Natural killer cell treated with Interleukin-12 subunit alpha and Interleukin-12 subunit beta and Interleukin-15 and Interleukin-18, amount 100 ng/mL, for 72 hours (primary cell): ENCODE measurements at regions not wholly inside any gene's neighbourhood (a gene's known extent, or its start where the extent isn't known, plus 50 kb on each side); places are given as distances from the start of the nearest gene placed in this dataset.

Experiments
- ATAC-seq, 2 donors: fragments of 150-1000 bp; cut with Tn5 transposase in 1 of 2; sonication (Bioruptor Pico), chemical (Tn5 transposase) in 1 of 2; 2 replicates each; pipeline ENCODE4 v1.10.0; 2021
- DNase-seq: peaks from one replicate; pipeline ENCODE4 v3.0.0; 2022; ENCODE audit warnings: low spot score
- H3K27ac Mint-ChIP-seq, 2 donors: 1 replicate in 1 of 2; 2 replicates in 1 of 2; pipeline ENCODE4 v1.8.0; 2022; ENCODE audit warnings: mixed read lengths in 2 of 2, mild to moderate bottlenecking in 1 of 2, moderate library complexity in 1 of 2
- H3K27me3 Mint-ChIP-seq, 2 donors: 1 replicate in 1 of 2; 2 replicates in 1 of 2; pipeline ENCODE4 v1.8.0; 2022; ENCODE audit warnings: mixed read lengths in 2 of 2
- H3K36me3 Mint-ChIP-seq: one replicate; pipeline ENCODE4 v1.8.0; 2022; ENCODE audit warnings: mixed read lengths
- H3K4me1 Mint-ChIP-seq, 2 donors: 1 replicate in 1 of 2; 2 replicates in 1 of 2; pipeline ENCODE4 v1.8.0; 2022; ENCODE audit warnings: low read depth in 2 of 2, mixed read lengths in 2 of 2, mild to moderate bottlenecking in 1 of 2
- H3K4me3 Mint-ChIP-seq: one replicate; pipeline ENCODE4 v1.8.0; 2022; ENCODE audit warnings: mixed read lengths
- H3K9me3 Mint-ChIP-seq: 2 replicates; pipeline ENCODE4 v1.8.0; 2022; ENCODE audit warnings: mixed read lengths

- Mint-ChIP-seq H3K4me3 (no peak overlapping the region), H3K27ac (no peak overlapping the region), H3K9me3 (peaks cover 20% of the 10 kb centered on the region), H3K4me1 (no peaks in the 10 kb centered on the region), H3K27me3 (no peaks in the 10 kb centered on the region), H3K36me3 (peaks cover 4% of the 10 kb centered on the region)
- ATAC-seq (no peak), DNase-seq (no peak)
These were observed 955.6 kb downstream of the PCDH17 start for GRCh38 chr13:58587183-58587582.

GRCh38 chr13:58592052-58592451, 960.5 kb downstream of the PCDH17 start:
- DNase-seq, result no peak
- H3K27me3 Mint-ChIP-seq, result no peaks in the 10 kb centered on the region
- ATAC-seq, result no peak
- H3K27ac Mint-ChIP-seq, result no peak overlapping the region
- H3K9me3 Mint-ChIP-seq, result peaks cover 17% of the 10 kb centered on the region
- no peaks in the 10 kb centered on the region for H3K4me1 Mint-ChIP-seq
- H3K36me3 Mint-ChIP-seq, result peaks cover 4% of the 10 kb centered on the region
- no peak overlapping the region for H3K4me3 Mint-ChIP-seq

- ATAC-seq, result no peak
- no peak overlapping the region for H3K4me3 Mint-ChIP-seq
- no peaks in the 10 kb centered on the region for H3K4me1 Mint-ChIP-seq
- no peaks in the 10 kb centered on the region for H3K27me3 Mint-ChIP-seq
- peaks cover 4% of the 10 kb centered on the region for H3K36me3 Mint-ChIP-seq
- peaks cover 17% of the 10 kb centered on the region for H3K9me3 Mint-ChIP-seq
- no peak overlapping the region for H3K27ac Mint-ChIP-seq
- no peak for DNase-seq
These were observed 961.2 kb downstream of the PCDH17 start for GRCh38 chr13:58592786-58593185.

GRCh38 chr13:58594747-58595600, 963.4 kb downstream of the PCDH17 start:
- Mint-ChIP-seq H3K9me3 (peaks cover 18% of the 10 kb centered on the region), H3K36me3 (no peaks in the 10 kb centered on the region), H3K27me3 (no peaks in the 10 kb centered on the region), H3K27ac (no peak overlapping the region), H3K4me1 (no peaks in the 10 kb centered on the region), H3K4me3 (no peak overlapping the region)
- ATAC-seq (no peak), DNase-seq (no peak)

GRCh38 chr13:58597552-58597951, 966.0 kb downstream of the PCDH17 start:
- ATAC-seq, result no peak
- Mint-ChIP-seq H3K36me3 (no peaks in the 10 kb centered on the region), H3K4me3 (no peak overlapping the region), H3K27me3 (no peaks in the 10 kb centered on the region), H3K4me1 (no peaks in the 10 kb centered on the region), H3K27ac (no peak overlapping the region), H3K9me3 (peaks cover 22% of the 10 kb centered on the region)
- no peak for DNase-seq

- Mint-ChIP-seq H3K27ac (no peak overlapping the region), H3K27me3 (no peaks in the 10 kb centered on the region), H3K4me3 (no peak overlapping the region), H3K36me3 (no peaks in the 10 kb centered on the region), H3K9me3 (peaks cover 22% of the 10 kb centered on the region), H3K4me1 (no peaks in the 10 kb centered on the region)
- ATAC-seq, result no peak
- no peak for DNase-seq
These were observed 966.7 kb downstream of the PCDH17 start for GRCh38 chr13:58598241-58598640.

- DNase-seq (no peak), ATAC-seq (no peak)
- H3K9me3 Mint-ChIP-seq, result peaks cover 35% of the 10 kb centered on the region
These were observed 979.6 kb downstream of the PCDH17 start for GRCh38 chr13:58611117-58611516.

GRCh38 chr13:58617880-58618665, 986.5 kb downstream of the PCDH17 start:
- Mint-ChIP-seq H3K27me3 (no peaks in the 10 kb centered on the region), H3K27ac (no peak overlapping the region), H3K4me3 (no peak overlapping the region), H3K4me1 (no peaks in the 10 kb centered on the region), H3K9me3 (peaks cover 27% of the 10 kb centered on the region), H3K36me3 (peaks cover 10% of the 10 kb centered on the region)
- DNase-seq (no peak), ATAC-seq (no peak)

More at GRCh38 chr13:58611117-58611516, 979.6 kb downstream of the PCDH17 start:
- H3K4me3 Mint-ChIP-seq, result no peak overlapping the region
- no peak overlapping the region for H3K27ac Mint-ChIP-seq
- H3K27me3 Mint-ChIP-seq, result no peaks in the 10 kb centered on the region
- no peaks in the 10 kb centered on the region for H3K4me1 Mint-ChIP-seq
- peaks cover 17% of the 10 kb centered on the region for H3K36me3 Mint-ChIP-seq

- DNase-seq (no peak), ATAC-seq (no peak)
- peaks cover 6% of the 10 kb centered on the region for H3K36me3 Mint-ChIP-seq
- H3K4me1 Mint-ChIP-seq, result no peaks in the 10 kb centered on the region
- peaks cover 22% of the 10 kb centered on the region for H3K9me3 Mint-ChIP-seq
- no peak overlapping the region for H3K27ac Mint-ChIP-seq
- no peaks in the 10 kb centered on the region for H3K27me3 Mint-ChIP-seq
- H3K4me3 Mint-ChIP-seq, result no peak overlapping the region
These were observed 988.0 kb downstream of the PCDH17 start for GRCh38 chr13:58619396-58620113.

GRCh38 chr13:58620176-58620575, 988.6 kb downstream of the PCDH17 start:
- no peak for ATAC-seq
- Mint-ChIP-seq H3K4me3 (no peak overlapping the region), H3K27ac (no peak overlapping the region), H3K4me1 (no peaks in the 10 kb centered on the region), H3K9me3 (peaks cover 18% of the 10 kb centered on the region), H3K36me3 (peaks cover 6% of the 10 kb centered on the region), H3K27me3 (no peaks in the 10 kb centered on the region)
- no peak for DNase-seq

GRCh38 chr13:58625703-58626389, 994.3 kb downstream of the PCDH17 start:
- Mint-ChIP-seq H3K4me1 (no peaks in the 10 kb centered on the region), H3K27ac (no peak overlapping the region), H3K36me3 (no peaks in the 10 kb centered on the region), H3K27me3 (no peaks in the 10 kb centered on the region), H3K9me3 (peaks cover 9% of the 10 kb centered on the region), H3K4me3 (no peak overlapping the region)
- ATAC-seq (no peak), DNase-seq (no peak)

- ATAC-seq (no peak), DNase-seq (no peak)
- no peak overlapping the region for H3K4me3 Mint-ChIP-seq
- no peak overlapping the region for H3K27ac Mint-ChIP-seq
- no peaks in the 10 kb centered on the region for H3K27me3 Mint-ChIP-seq
- no peaks in the 10 kb centered on the region for H3K4me1 Mint-ChIP-seq
- H3K36me3 Mint-ChIP-seq, result no peaks in the 10 kb centered on the region
- H3K9me3 Mint-ChIP-seq, result peaks cover 8% of the 10 kb centered on the region
These were observed 999.2 kb downstream of the PCDH17 start for GRCh38 chr13:58630794-58631193.

- no peak for ATAC-seq
- H3K4me3 Mint-ChIP-seq, result no peak overlapping the region
- H3K27me3 Mint-ChIP-seq, result no peaks in the 10 kb centered on the region
- no peaks in the 10 kb centered on the region for H3K36me3 Mint-ChIP-seq
- H3K9me3 Mint-ChIP-seq, result peaks cover 3% of the 10 kb centered on the region
- no peaks in the 10 kb centered on the region for H3K4me1 Mint-ChIP-seq
- no peak overlapping the region for H3K27ac Mint-ChIP-seq
- DNase-seq, result no peak
These were observed 1001.7 kb downstream of the PCDH17 start for GRCh38 chr13:58633226-58633625.
